ENCODE measurements at regions not wholly inside any gene's neighbourhood (a gene's known extent, or its start where the extent isn't known, plus 50 kb on each side); places are given as distances from the start of the nearest gene placed in this dataset.

DNA sequence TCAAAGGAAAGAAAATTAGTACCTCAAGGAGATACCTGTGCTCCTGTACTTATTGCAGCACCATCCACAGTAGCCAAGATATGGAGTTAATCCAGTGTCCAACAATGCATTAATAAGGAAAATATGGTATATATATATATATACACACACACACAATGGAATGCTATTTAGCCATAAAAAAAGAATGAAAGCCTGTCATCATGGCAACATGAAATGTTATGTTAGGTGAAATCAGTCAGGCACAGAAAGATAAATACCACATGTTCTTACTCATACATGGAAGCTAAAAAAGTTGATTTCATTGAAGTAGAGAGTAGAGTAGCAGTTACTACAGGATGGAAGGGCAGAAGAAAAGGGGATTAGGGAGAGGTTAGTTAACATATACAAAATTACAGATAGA is 601.5 kb downstream of the ANXA1 start:
- no peak for DNase-seq
- no peaks in the 10 kb centered on the region for H3K36me3 ChIP-seq (ENCODE audit: control insufficient read depth, insufficient read depth, low read length)
- H3K27me3 ChIP-seq (replicated peaks; ENCODE audit: control insufficient read depth, insufficient read depth, low read length): no peaks in the 10 kb centered on the region
- BruUV-seq (replicated peaks): no TSS peak
- H3K9me3 Mint-ChIP-seq (ENCODE audit: unreplicated experiment): no peaks in the 10 kb centered on the region
- TF ChIP-seq, protein P1, sequence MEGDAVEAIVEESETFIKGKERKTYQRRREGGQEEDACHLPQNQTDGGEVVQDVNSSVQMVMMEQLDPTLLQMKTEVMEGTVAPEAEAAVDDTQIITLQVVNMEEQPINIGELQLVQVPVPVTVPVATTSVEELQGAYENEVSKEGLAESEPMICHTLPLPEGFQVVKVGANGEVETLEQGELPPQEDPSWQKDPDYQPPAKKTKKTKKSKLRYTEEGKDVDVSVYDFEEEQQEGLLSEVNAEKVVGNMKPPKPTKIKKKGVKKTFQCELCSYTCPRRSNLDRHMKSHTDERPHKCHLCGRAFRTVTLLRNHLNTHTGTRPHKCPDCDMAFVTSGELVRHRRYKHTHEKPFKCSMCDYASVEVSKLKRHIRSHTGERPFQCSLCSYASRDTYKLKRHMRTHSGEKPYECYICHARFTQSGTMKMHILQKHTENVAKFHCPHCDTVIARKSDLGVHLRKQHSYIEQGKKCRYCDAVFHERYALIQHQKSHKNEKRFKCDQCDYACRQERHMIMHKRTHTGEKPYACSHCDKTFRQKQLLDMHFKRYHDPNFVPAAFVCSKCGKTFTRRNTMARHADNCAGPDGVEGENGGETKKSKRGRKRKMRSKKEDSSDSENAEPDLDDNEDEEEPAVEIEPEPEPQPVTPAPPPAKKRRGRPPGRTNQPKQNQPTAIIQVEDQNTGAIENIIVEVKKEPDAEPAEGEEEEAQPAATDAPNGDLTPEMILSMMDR (IDR thresholded peaks at IDR 0.05; ENCODE audit: insufficient read depth in 1 of 2, low read depth in 1 of 2, low read length in 1 of 2, severe bottlenecking in 1 of 2, unreplicated experiment in 1 of 2): no peak
- no peaks in the 10 kb centered on the region for H3K4me1 Mint-ChIP-seq (ENCODE audit: low read depth, unreplicated experiment)
- H3K4me3 Mint-ChIP-seq (ENCODE audit: unreplicated experiment): no peak overlapping the region
- intact Hi-C loops (cut with micrococcal nuclease; ENCODE audit: unreplicated experiment): no loop called here
- H3K36me3 Mint-ChIP-seq (ENCODE audit: insufficient read depth, unreplicated experiment): no peaks in the 10 kb centered on the region
- no peaks in the 10 kb centered on the region for H3K4me1 ChIP-seq
- no peaks in the 10 kb centered on the region for H3K9me3 ChIP-seq
- H3K4me3 ChIP-seq (ENCODE audit: low read depth, low read length): no peak overlapping the region
- no peaks in the 10 kb centered on the region for H3K27me3 Mint-ChIP-seq (ENCODE audit: insufficient read depth, unreplicated experiment)
- CTCF ChIA-PET: no interaction called here
- H3K27ac Mint-ChIP-seq (ENCODE audit: unreplicated experiment): no peak overlapping the region
- POLR2A ChIA-PET: no interaction called here

GRCh38 chr9:73761905-73762304 is 610.2 kb downstream of the ANXA1 start:
- no peaks in the 10 kb centered on the region for H3K4me1 Mint-ChIP-seq (ENCODE audit: low read depth, unreplicated experiment)
- POLR2A ChIA-PET: no interaction called here
- intact Hi-C loops (cut with micrococcal nuclease; ENCODE audit: unreplicated experiment): no loop called here

DNA sequence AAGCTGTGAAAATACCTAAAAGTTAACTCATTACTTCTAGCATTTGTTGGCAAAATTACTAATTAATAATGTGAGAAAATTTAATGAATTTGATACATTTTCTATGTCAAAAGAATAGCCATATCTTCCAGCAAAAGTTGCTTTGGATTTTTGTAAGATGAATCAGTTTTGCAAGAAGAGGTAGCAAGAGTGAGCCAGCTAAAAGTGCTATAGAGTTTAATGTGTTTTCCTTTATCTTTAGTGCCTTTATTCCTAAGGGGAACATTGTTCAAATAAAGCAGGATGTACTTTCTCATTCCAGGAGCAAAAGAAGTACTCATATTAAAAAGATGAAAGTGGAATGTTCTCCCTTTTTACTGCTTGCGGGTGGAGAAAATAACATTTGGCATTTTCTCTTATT is 622.2 kb downstream of the ANXA1 start:
- Histone ChIP-seq H3K9me3 (no peaks in the 10 kb centered on the region), H3K4me1 (no peaks in the 10 kb centered on the region), H3K4me3 (ENCODE audit: low read depth, low read length) (no peak overlapping the region), H3K27me3 (replicated peaks; ENCODE audit: control insufficient read depth, insufficient read depth, low read length) (no peaks in the 10 kb centered on the region), H3K36me3 (ENCODE audit: control insufficient read depth, insufficient read depth, low read length) (no peaks in the 10 kb centered on the region)
- Mint-ChIP-seq H3K4me3 (ENCODE audit: unreplicated experiment) (no peak overlapping the region), H3K9me3 (ENCODE audit: unreplicated experiment) (no peaks in the 10 kb centered on the region), H3K36me3 (ENCODE audit: insufficient read depth, unreplicated experiment) (no peaks in the 10 kb centered on the region), H3K27me3 (ENCODE audit: insufficient read depth, unreplicated experiment) (no peaks in the 10 kb centered on the region), H3K4me1 (ENCODE audit: low read depth, unreplicated experiment) (no peaks in the 10 kb centered on the region), H3K27ac (ENCODE audit: unreplicated experiment) (no peak overlapping the region)
- BruUV-seq (replicated peaks): no TSS peak
- DNase-seq: no peak
- intact Hi-C loops (cut with micrococcal nuclease; ENCODE audit: unreplicated experiment): no loop called here
- TF ChIP-seq, protein P1 (IDR thresholded peaks at IDR 0.05; ENCODE audit: insufficient read depth in 1 of 2, low read depth in 1 of 2, low read length in 1 of 2, severe bottlenecking in 1 of 2, unreplicated experiment in 1 of 2): no peak
- ChIA-PET POLR2A (no interaction called here), CTCF (no interaction called here)

More at GRCh38 chr9:73761905-73762304, 610.2 kb downstream of the ANXA1 start:
- no peaks in the 10 kb centered on the region for H3K27me3 ChIP-seq (replicated peaks; ENCODE audit: control insufficient read depth, insufficient read depth, low read length)
- Mint-ChIP-seq H3K27ac (ENCODE audit: unreplicated experiment) (no peak overlapping the region), H3K4me3 (ENCODE audit: unreplicated experiment) (no peak overlapping the region), H3K9me3 (ENCODE audit: unreplicated experiment) (no peaks in the 10 kb centered on the region), H3K27me3 (ENCODE audit: insufficient read depth, unreplicated experiment) (no peaks in the 10 kb centered on the region), H3K36me3 (ENCODE audit: insufficient read depth, unreplicated experiment) (no peaks in the 10 kb centered on the region)
- DNase-seq: no peak
- no peaks in the 10 kb centered on the region for H3K36me3 ChIP-seq (ENCODE audit: control insufficient read depth, insufficient read depth, low read length)
- H3K9me3 ChIP-seq: no peaks in the 10 kb centered on the region
- BruUV-seq (replicated peaks): no TSS peak
- H3K4me1 ChIP-seq: no peaks in the 10 kb centered on the region
- CTCF ChIA-PET: no interaction called here
- TF ChIP-seq, protein P1 (IDR thresholded peaks at IDR 0.05; ENCODE audit: insufficient read depth in 1 of 2, low read depth in 1 of 2, low read length in 1 of 2, severe bottlenecking in 1 of 2, unreplicated experiment in 1 of 2): no peak
- H3K4me3 ChIP-seq (ENCODE audit: low read depth, low read length): no peak overlapping the region

Data from Caco-2 (cell line).